BJ (cell line): ENCODE measurements at regions not wholly inside any gene's neighbourhood (a gene's known extent, or its start where the extent isn't known, plus 50 kb on each side); places are given as distances from the start of the nearest gene placed in this dataset.

ENCODE experiments used
- CTCF ChIA-PET: fragments of 350-600 bp; formaldehyde crosslinking; extraction: SDS; loops from one replicate; lab custom pipeline; 2021; ENCODE audit warnings: antibody characterized with exemption, inconsistent platforms; lab: Yijun Ruan, JAX
- POLR2A ChIA-PET: fragments of 300-600 bp; sonication (Branson Sonifier 250); formaldehyde crosslinking; extraction: SDS; loops from one replicate; lab custom pipeline; 2021; ENCODE audit warnings: antibody characterized with exemption; lab: Charles Lee
- DNase-seq: peaks from one replicate; pipeline ENCODE4 v3.0.0-alpha.2; 2011; ENCODE audit warnings: low read depth
- H3K27me3 ChIP-seq: 2 replicates; pipeline ENCODE4 v1.6.0; 2011; ENCODE audit warnings: low read length; ENCODE audit not compliant: control insufficient read depth, insufficient read depth
- H3K36me3 ChIP-seq: 2 replicates; pipeline ENCODE4 v1.5.1; 2011; ENCODE audit warnings: low read length; ENCODE audit not compliant: control insufficient read depth, insufficient read depth
- H3K4me3 ChIP-seq: 2 replicates; pipeline ENCODE4 v1.5.1; 2011; ENCODE audit warnings: low read depth, mild to moderate bottlenecking, control low read depth, low read length
- CTCF ChIP-seq: IDR thresholded peaks from 2 replicates; pipeline ENCODE4 v1.5.1; 2011; ENCODE audit warnings: low read depth, mild to moderate bottlenecking, control low read depth, inconsistent platforms, low read length, moderate library complexity; ENCODE audit not compliant: insufficient read depth

GRCh38 chr2:144990661-144991060 lies 470.7 kb upstream of the ZEB2 start:
- DNase-seq = no peak
- no peak overlapping the region for H3K4me3 ChIP-seq
- POLR2A ChIA-PET = no interaction called here
- TF ChIP-seq CTCF = no peak
- no peaks in the 10 kb centered on the region for H3K36me3 ChIP-seq
- CTCF ChIA-PET = interaction anchor here (1.4 kb wide), 1 partner anchor 17 kb away, joined by 3 read pairs; no protein-coding TSS in a partner anchor
- no peaks in the 10 kb centered on the region for H3K27me3 ChIP-seq

GRCh38 chr2:144989579-144990270 lies 469.8 kb upstream of the ZEB2 start:
- ChIA-PET CTCF (interaction anchor here (1.1 to 1.4 kb wide), 2 partner anchors 15 to 18 kb away, joined by 3 to 4 read pairs; no protein-coding TSS in a partner anchor), POLR2A (no interaction called here)
- Histone ChIP-seq H3K27me3 (no peaks in the 10 kb centered on the region), H3K36me3 (no peaks in the 10 kb centered on the region), H3K4me3 (no peak overlapping the region)
- DNase-seq = no peak
- TF ChIP-seq CTCF = no peak

- POLR2A ChIA-PET = no interaction called here
- H3K36me3 ChIP-seq = no peaks in the 10 kb centered on the region
- CTCF ChIA-PET = no interaction called here
- H3K4me3 ChIP-seq = no peak overlapping the region
- no peak for DNase-seq
- H3K27me3 ChIP-seq = no peaks in the 10 kb centered on the region
- no peak for TF ChIP-seq CTCF
Measured at GRCh38 chr2:144988591-144988990, 468.7 kb upstream of the ZEB2 start.

GRCh38 chr2:144986691-144987090 lies 466.8 kb upstream of the ZEB2 start:
- no peak overlapping the region for H3K4me3 ChIP-seq
- CTCF ChIA-PET = interaction anchor here (0.7 kb wide), 1 partner anchor 11 kb away, joined by 5 read pairs; no protein-coding TSS in a partner anchor
- POLR2A ChIA-PET = no interaction called here

GRCh38 chr2:144984038-144984437 lies 464.1 kb upstream of the ZEB2 start:
- DNase-seq = no peak
- ChIA-PET CTCF (no interaction called here), POLR2A (no interaction called here)
- Histone ChIP-seq H3K36me3 (no peaks in the 10 kb centered on the region), H3K27me3 (no peaks in the 10 kb centered on the region), H3K4me3 (no peak overlapping the region)
- no peak for TF ChIP-seq CTCF

More at GRCh38 chr2:144986691-144987090, 466.8 kb upstream of the ZEB2 start:
- TF ChIP-seq CTCF = no peak
- no peak for DNase-seq
- no peaks in the 10 kb centered on the region for H3K36me3 ChIP-seq
- H3K27me3 ChIP-seq = no peaks in the 10 kb centered on the region
